ENCODE measurements at regions not wholly inside any gene's neighbourhood (a gene's known extent, or its start where the extent isn't known, plus 50 kb on each side); places are given as distances from the start of the nearest gene placed in this dataset.

DNA sequence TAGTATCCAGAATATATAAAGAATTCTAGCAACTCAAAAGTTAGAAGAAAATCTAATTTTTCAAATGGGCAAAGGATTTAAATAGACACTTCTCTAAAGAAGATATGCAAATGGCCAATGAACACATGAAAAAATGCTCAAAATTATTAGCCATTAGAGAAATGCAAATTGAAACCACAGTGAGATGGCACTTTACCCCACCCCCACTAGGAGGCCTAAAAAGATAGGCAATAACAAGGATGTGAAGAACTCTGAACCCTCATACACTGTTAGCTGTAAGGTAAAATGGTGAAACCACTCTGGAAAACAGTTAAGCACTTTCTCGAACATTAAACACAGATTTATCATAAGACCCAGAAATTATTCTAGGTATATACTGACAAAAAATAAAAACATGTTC is 71.4 kb upstream of the IRX6 start:
- H3K9ac ChIP-seq (ENCODE audit: extremely low read depth, low read length, poor library complexity, severe bottlenecking): no peak overlapping the region
- Mint-ChIP-seq H3K4me3 (no peak overlapping the region), H3K27me3 (ENCODE audit: insufficient read depth) (peaks cover 4% of the 10 kb centered on the region), H3K4me1 (no peaks in the 10 kb centered on the region), H3K36me3 (ENCODE audit: low read depth) (no peaks in the 10 kb centered on the region), H3K9me3 (peaks cover 1% of the 10 kb centered on the region), H3K27ac (no peak overlapping the region)
- peak; percentile 53 for TF ChIP-seq CTCF (conservative IDR thresholded peaks at IDR 0.05)
- no peak overlapping the region for H3K4me3 ChIP-seq (ENCODE audit: low read length)
- H3K4me1 ChIP-seq (ENCODE audit: control insufficient read depth, insufficient read depth, low read length): no peaks in the 10 kb centered on the region
- WGBS, 2 experiments (ENCODE audit: insufficient coverage in 1 of 2, insufficient read length in 1 of 2): 88% methylated on average over 1 of the region's 1 CpG; no CpG with 5 or more reads in 1 of the 2 experiments
- H3K27me3 ChIP-seq (ENCODE audit: control insufficient read depth, insufficient read depth, low read length, poor library complexity, severe bottlenecking): no peaks in the 10 kb centered on the region
- no peaks in the 10 kb centered on the region for H3K36me3 ChIP-seq (ENCODE audit: control insufficient read depth, insufficient read depth, low read length)
- H3K9me3 ChIP-seq (ENCODE audit: control insufficient read depth, low read length): peaks cover 4% of the 10 kb centered on the region
- DNase-seq: no peak
- H3K27ac ChIP-seq (ENCODE audit: low read depth, low read length): no peak overlapping the region

DNA sequence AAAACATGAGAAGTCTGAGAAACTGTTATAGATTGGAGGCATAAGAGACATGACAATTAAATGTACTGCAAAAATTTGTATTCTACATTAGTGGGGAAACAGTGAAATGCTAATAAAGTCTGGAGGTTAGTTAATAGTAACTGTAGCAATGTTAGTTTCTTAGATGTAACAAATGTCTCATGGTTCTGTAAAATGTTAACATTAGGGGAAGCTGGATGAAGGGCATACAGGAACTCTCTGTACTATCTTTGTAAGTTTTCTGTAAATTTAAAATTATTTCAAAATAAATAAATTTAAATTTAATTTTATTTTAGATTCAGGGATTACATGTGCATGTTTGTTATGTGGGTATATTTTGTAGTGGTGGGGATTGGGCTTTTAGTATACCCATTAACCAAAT is 70.0 kb upstream of the IRX6 start:
- Mint-ChIP-seq H3K4me1 (no peaks in the 10 kb centered on the region), H3K27me3 (ENCODE audit: insufficient read depth) (peaks cover 4% of the 10 kb centered on the region), H3K9me3 (peaks cover 1% of the 10 kb centered on the region), H3K27ac (no peak overlapping the region), H3K4me3 (no peak overlapping the region), H3K36me3 (ENCODE audit: low read depth) (no peaks in the 10 kb centered on the region)
- H3K27ac ChIP-seq (ENCODE audit: low read depth, low read length): no peak overlapping the region
- H3K4me3 ChIP-seq (ENCODE audit: low read length): no peak overlapping the region
- no peaks in the 10 kb centered on the region for H3K36me3 ChIP-seq (ENCODE audit: control insufficient read depth, insufficient read depth, low read length)
- TF ChIP-seq CTCF (conservative IDR thresholded peaks at IDR 0.05): no peak
- no peaks in the 10 kb centered on the region for H3K4me1 ChIP-seq (ENCODE audit: control insufficient read depth, insufficient read depth, low read length)
- no peaks in the 10 kb centered on the region for H3K27me3 ChIP-seq (ENCODE audit: control insufficient read depth, insufficient read depth, low read length, poor library complexity, severe bottlenecking)
- no peak for DNase-seq
- peaks cover 4% of the 10 kb centered on the region for H3K9me3 ChIP-seq (ENCODE audit: control insufficient read depth, low read length)
- no peak overlapping the region for H3K9ac ChIP-seq (ENCODE audit: extremely low read depth, low read length, poor library complexity, severe bottlenecking)

GRCh38 chr16:55255733-55256282 is 68.2 kb upstream of the IRX6 start:
- TF ChIP-seq CTCF (conservative IDR thresholded peaks at IDR 0.05): no peak
- Histone ChIP-seq H3K4me3 (ENCODE audit: low read length) (no peak overlapping the region), H3K9ac (ENCODE audit: extremely low read depth, low read length, poor library complexity, severe bottlenecking) (no peak overlapping the region), H3K9me3 (ENCODE audit: control insufficient read depth, low read length) (peaks cover 4% of the 10 kb centered on the region), H3K27me3 (ENCODE audit: control insufficient read depth, insufficient read depth, low read length, poor library complexity, severe bottlenecking) (no peaks in the 10 kb centered on the region), H3K27ac (ENCODE audit: low read depth, low read length) (no peak overlapping the region), H3K4me1 (ENCODE audit: control insufficient read depth, insufficient read depth, low read length) (no peaks in the 10 kb centered on the region), H3K36me3 (ENCODE audit: control insufficient read depth, insufficient read depth, low read length) (no peaks in the 10 kb centered on the region)
- Mint-ChIP-seq H3K4me3 (no peak overlapping the region), H3K4me1 (no peaks in the 10 kb centered on the region), H3K9me3 (peaks cover 1% of the 10 kb centered on the region), H3K27me3 (ENCODE audit: insufficient read depth) (peaks cover 7% of the 10 kb centered on the region), H3K36me3 (ENCODE audit: low read depth) (no peaks in the 10 kb centered on the region), H3K27ac (no peak overlapping the region)
- 84 to 98% methylated on average over 7 to 9 of the region's 9 CpGs for WGBS, 2 experiments (ENCODE audit: insufficient coverage in 1 of 2, insufficient read length in 1 of 2)
- no peak for DNase-seq
